Endodermal cell (in vitro differentiated cells): ENCODE measurements at regions not wholly inside any gene's neighbourhood (a gene's known extent, or its start where the extent isn't known, plus 50 kb on each side); places are given as distances from the start of the nearest gene placed in this dataset.
A peak's percentile ranks its signal among the peaks of the same experiment; 100 is the strongest.

Source experiments
- DNase-seq: peaks from one replicate; pipeline ENCODE4 v3.0.0-alpha.2; 2017
- H3K27ac ChIP-seq: 2 replicates; pipeline ENCODE4 v1.5.1; 2013; ENCODE audit warnings: mild to moderate bottlenecking, low read depth, low read length, moderate library complexity
- H3K27me3 ChIP-seq: 2 replicates; pipeline ENCODE4 v1.6.1; 2013; ENCODE audit warnings: mild to moderate bottlenecking, low read length, moderate library complexity; ENCODE audit not compliant: insufficient read depth, control insufficient read depth, poor library complexity, severe bottlenecking
- H3K36me3 ChIP-seq: 2 replicates; pipeline ENCODE4 v1.7.0; 2013; ENCODE audit warnings: mild to moderate bottlenecking, low read length, moderate library complexity; ENCODE audit not compliant: control insufficient read depth, insufficient read depth
- H3K4me1 ChIP-seq: one replicate; pipeline ENCODE4 v1.7.0; 2013; ENCODE audit warnings: low read length; ENCODE audit not compliant: control insufficient read depth, insufficient read depth
- H3K4me3 ChIP-seq: 2 replicates; pipeline ENCODE4 v1.5.1; 2013; ENCODE audit warnings: mild to moderate bottlenecking, low read length, moderate library complexity
- H3K9ac ChIP-seq: 2 replicates; pipeline ENCODE4 v1.6.1; 2013; ENCODE audit warnings: mild to moderate bottlenecking, low read length, moderate library complexity; ENCODE audit not compliant: poor library complexity, severe bottlenecking; ENCODE audit errors: extremely low read depth
- H3K9me3 ChIP-seq: 2 replicates; pipeline ENCODE4 v1.6.1; 2013; ENCODE audit warnings: mild to moderate bottlenecking, low read length, moderate library complexity; ENCODE audit not compliant: control insufficient read depth
- H3K27ac Mint-ChIP-seq: 2 replicates; pipeline ENCODE4 v1.8.0; 2020; ENCODE audit warnings: mixed read lengths
- H3K27me3 Mint-ChIP-seq: 2 replicates; pipeline ENCODE4 v1.8.0; 2021; ENCODE audit warnings: mild to moderate bottlenecking, mixed read lengths; ENCODE audit not compliant: insufficient read depth
- H3K36me3 Mint-ChIP-seq: 2 replicates; pipeline ENCODE4 v1.8.0; 2020; ENCODE audit warnings: low read depth, mixed read lengths
- H3K4me1 Mint-ChIP-seq: 2 replicates; pipeline ENCODE4 v1.8.0; 2020; ENCODE audit warnings: mixed read lengths
- H3K4me3 Mint-ChIP-seq: 2 replicates; pipeline ENCODE4 v1.8.0; 2020; ENCODE audit warnings: mild to moderate bottlenecking, moderate library complexity, mixed read lengths
- H3K9me3 Mint-ChIP-seq: 2 replicates; pipeline ENCODE4 v1.8.0; 2020; ENCODE audit warnings: mild to moderate bottlenecking, mixed read lengths
- WGBS, 2 experiments: methylation state at CpG; one replicate each; pipeline versions ENCODE4 v1.1.5 to v1.1.7; 2013; ENCODE audit warnings: missing lambda C conversion rate in 2 of 2, mixed read lengths in 1 of 2; ENCODE audit not compliant: insufficient coverage in 1 of 2, insufficient read length in 1 of 2; 5-methylcytosine and 5-hydroxymethylcytosine counted together
- TF ChIP-seq, protein P1 (sequence below): fragments of 200-600 bp; sonication (generic); conservative IDR thresholded peaks from 2 replicates; pipeline ENCODE4 v1.5.0; 2021; ENCODE audit warnings: antibody characterized with exemption, mild to moderate bottlenecking

GRCh38 chr10:104578671-104579070 lies 62.4 kb upstream of the SORCS3 start:
- peak; percentile 12 for DNase-seq
- Histone ChIP-seq H3K4me1 (no peaks in the 10 kb centered on the region), H3K4me3 (no peak overlapping the region), H3K9ac (no peak overlapping the region), H3K36me3 (no peaks in the 10 kb centered on the region), H3K9me3 (no peaks in the 10 kb centered on the region), H3K27ac (no peak overlapping the region), H3K27me3 (no peaks in the 10 kb centered on the region)
- H3K36me3 Mint-ChIP-seq: no peaks in the 10 kb centered on the region
- no peak overlapping the region for H3K27ac Mint-ChIP-seq
- TF ChIP-seq, protein P1, sequence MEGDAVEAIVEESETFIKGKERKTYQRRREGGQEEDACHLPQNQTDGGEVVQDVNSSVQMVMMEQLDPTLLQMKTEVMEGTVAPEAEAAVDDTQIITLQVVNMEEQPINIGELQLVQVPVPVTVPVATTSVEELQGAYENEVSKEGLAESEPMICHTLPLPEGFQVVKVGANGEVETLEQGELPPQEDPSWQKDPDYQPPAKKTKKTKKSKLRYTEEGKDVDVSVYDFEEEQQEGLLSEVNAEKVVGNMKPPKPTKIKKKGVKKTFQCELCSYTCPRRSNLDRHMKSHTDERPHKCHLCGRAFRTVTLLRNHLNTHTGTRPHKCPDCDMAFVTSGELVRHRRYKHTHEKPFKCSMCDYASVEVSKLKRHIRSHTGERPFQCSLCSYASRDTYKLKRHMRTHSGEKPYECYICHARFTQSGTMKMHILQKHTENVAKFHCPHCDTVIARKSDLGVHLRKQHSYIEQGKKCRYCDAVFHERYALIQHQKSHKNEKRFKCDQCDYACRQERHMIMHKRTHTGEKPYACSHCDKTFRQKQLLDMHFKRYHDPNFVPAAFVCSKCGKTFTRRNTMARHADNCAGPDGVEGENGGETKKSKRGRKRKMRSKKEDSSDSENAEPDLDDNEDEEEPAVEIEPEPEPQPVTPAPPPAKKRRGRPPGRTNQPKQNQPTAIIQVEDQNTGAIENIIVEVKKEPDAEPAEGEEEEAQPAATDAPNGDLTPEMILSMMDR: no peak
- no peaks in the 10 kb centered on the region for H3K4me1 Mint-ChIP-seq
- H3K27me3 Mint-ChIP-seq: peaks cover 22% of the 10 kb centered on the region
- no peaks in the 10 kb centered on the region for H3K9me3 Mint-ChIP-seq
- no peak overlapping the region for H3K4me3 Mint-ChIP-seq
- WGBS, 2 experiments: 88 to 95% methylated on average over 7 of the region's 7 CpGs

- Mint-ChIP-seq H3K4me1 (no peaks in the 10 kb centered on the region), H3K27ac (no peak overlapping the region), H3K4me3 (no peak overlapping the region), H3K9me3 (no peaks in the 10 kb centered on the region), H3K36me3 (no peaks in the 10 kb centered on the region), H3K27me3 (peaks cover 27% of the 10 kb centered on the region)
- no peaks in the 10 kb centered on the region for H3K4me1 ChIP-seq
- no peaks in the 10 kb centered on the region for H3K9me3 ChIP-seq
- H3K4me3 ChIP-seq: no peak overlapping the region
- H3K36me3 ChIP-seq: no peaks in the 10 kb centered on the region
- H3K27ac ChIP-seq: no peak overlapping the region
- no peaks in the 10 kb centered on the region for H3K27me3 ChIP-seq
- WGBS, 2 experiments: 67 to 94% methylated on average over 1 to 6 of the region's 6 CpGs
- peak; percentile 13 for DNase-seq
- no peak overlapping the region for H3K9ac ChIP-seq
- TF ChIP-seq, protein P1: no peak
These were observed 62.0 kb upstream of the SORCS3 start for GRCh38 chr10:104579136-104579535.

- H3K27me3 ChIP-seq: no peaks in the 10 kb centered on the region
- H3K27ac ChIP-seq: no peak overlapping the region
- Mint-ChIP-seq H3K27me3 (peaks cover 27% of the 10 kb centered on the region), H3K27ac (no peak overlapping the region), H3K4me1 (peaks cover 3% of the 10 kb centered on the region), H3K36me3 (no peaks in the 10 kb centered on the region), H3K4me3 (no peak overlapping the region), H3K9me3 (no peaks in the 10 kb centered on the region)
- WGBS, 2 experiments: 88 to 94% methylated on average over 6 to 13 of the region's 13 CpGs
- no peaks in the 10 kb centered on the region for H3K36me3 ChIP-seq
- no peaks in the 10 kb centered on the region for H3K4me1 ChIP-seq
- H3K9me3 ChIP-seq: no peaks in the 10 kb centered on the region
- no peak overlapping the region for H3K4me3 ChIP-seq
- no peak for DNase-seq
- H3K9ac ChIP-seq: no peak overlapping the region
- TF ChIP-seq, protein P1: no peak
These were observed 60.8 kb upstream of the SORCS3 start for GRCh38 chr10:104580321-104580720.
